K562 (cell line): ENCODE measurements at regions not wholly inside any gene's neighbourhood (a gene's known extent, or its start where the extent isn't known, plus 50 kb on each side); places are given as distances from the start of the nearest gene placed in this dataset.

Source experiments
- CBX3 ChIP-seq, 2 experiments: IDR thresholded peaks; 1 replicate in 1 of 2; 2 replicates in 1 of 2; pipeline ENCODE4 v1.6.1; 2012; ENCODE audit warnings: inconsistent platforms in 2 of 2, low read length in 2 of 2, borderline replicate concordance in 1 of 2, control low read depth in 1 of 2
- DNMT1 ChIP-seq: fragments of 450-650 bp; IDR thresholded peaks from 2 replicates; pipeline ENCODE4 v1.6.1; 2016; ENCODE audit warnings: antibody characterized with exemption, mild to moderate bottlenecking
- HMGXB4 ChIP-seq: sonication (generic); formaldehyde crosslinking; IDR thresholded peaks from 2 replicates; pipeline ENCODE4 v1.8.1; 2023; ENCODE audit warnings: mild to moderate bottlenecking, missing genetic modification reagents
- JUND ChIP-seq, 2 experiments: IDR thresholded peaks; 2 replicates in 1 of 2; 3 replicates in 1 of 2; pipeline ENCODE4 v1.6.1; 2011; ENCODE audit warnings: borderline replicate concordance in 2 of 2, low read depth in 2 of 2, low read length in 2 of 2, improper control_type of control experiment in 1 of 2, missing biosample characterization in 1 of 2, missing genetic modification characterization in 1 of 2, missing genetic modification reagents in 1 of 2
- KLF13 ChIP-seq: fragments of 450-650 bp; IDR thresholded peaks from 2 replicates; pipeline ENCODE4 v1.6.1; 2016; ENCODE audit warnings: missing genetic modification characterization, low read depth, mild to moderate bottlenecking, missing compliant biosample characterization, moderate library complexity, borderline replicate concordance
- MAFG ChIP-seq: fragments of 450-650 bp; conservative IDR thresholded peaks from 2 replicates; pipeline ENCODE4 v1.6.1; 2016; ENCODE audit warnings: missing genetic modification characterization, missing compliant biosample characterization
- NFE2L1 ChIP-seq: fragments of 450-650 bp; IDR thresholded peaks from 2 replicates; pipeline ENCODE4 v1.6.1; 2016; ENCODE audit warnings: missing genetic modification characterization, low read depth, mild to moderate bottlenecking, missing compliant biosample characterization, moderate library complexity, borderline replicate concordance
- USF2 ChIP-seq: sonication (generic); formaldehyde crosslinking; IDR thresholded peaks from 2 replicates; pipeline ENCODE4 v1.5.0; 2020; ENCODE audit warnings: missing genetic modification reagents
- ZNF778 ChIP-seq: fragments of 450-650 bp; formaldehyde crosslinking; IDR thresholded peaks from 2 replicates; pipeline ENCODE4 v1.4.0; 2020; ENCODE audit warnings: mild to moderate bottlenecking, moderate library complexity

GRCh38 chr16:77657016-77657415, 65.3 kb upstream of the NUDT7 start (continued):
- TF ChIP-seq HMGXB4 (CRISPR knock-in tag) (no peak), DNMT1 (no peak), USF2 (CRISPR knock-in tag) (peak; percentile 93), KLF13 (tag) (no peak), ZNF778 (CRISPR knock-in tag) (no peak), MAFG (peak; percentile 100), NFE2L1 (tag) (peak; percentile 97), CBX3 (IDR thresholded peaks at IDR 0.05; ENCODE audit: borderline replicate concordance in 1 of 2, low read length in 2 of 2) (no peak), JUND (IDR thresholded peaks at IDR 0.05; ENCODE audit: borderline replicate concordance, low read depth, low read length) (peak; percentile 20; the same call in 1 of the 2 replicates), JUND (tag; IDR thresholded peaks at IDR 0.05; ENCODE audit: borderline replicate concordance, low read depth, low read length) (peak; percentile 46; the same call in 1 of the 3 replicates)
